ENCODE measurements at regions not wholly inside any gene's neighbourhood (a gene's known extent, or its start where the extent isn't known, plus 50 kb on each side); places are given as distances from the start of the nearest gene placed in this dataset.

DNA sequence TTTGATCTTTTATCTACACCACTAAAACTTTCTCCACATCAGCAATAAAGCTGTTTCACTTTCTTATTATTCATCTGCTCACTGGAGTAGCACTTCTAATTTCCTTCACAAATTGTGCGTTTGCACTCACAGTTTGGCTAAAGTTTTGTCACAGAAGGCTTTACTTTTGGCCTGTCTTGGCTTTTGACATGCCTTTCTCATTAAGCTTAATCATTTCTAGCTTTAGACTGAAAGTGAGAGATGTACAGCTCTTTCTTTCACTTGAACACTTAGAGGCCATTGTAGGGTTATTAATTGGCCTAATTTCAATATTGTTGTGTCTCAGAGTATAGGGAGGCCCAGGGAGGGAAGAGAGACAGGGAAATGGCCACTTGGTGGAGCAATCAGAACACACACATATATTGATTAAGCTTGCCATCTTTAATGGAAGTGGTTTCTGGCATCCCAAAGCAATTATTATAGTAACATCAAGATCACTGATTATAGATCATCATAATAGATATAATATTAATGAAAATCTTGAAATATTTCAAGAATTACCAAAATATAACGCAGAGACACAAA lies 512.5 kb downstream of the ETV1 start:
- no peak for DNase-seq
- TF ChIP-seq, protein P1, sequence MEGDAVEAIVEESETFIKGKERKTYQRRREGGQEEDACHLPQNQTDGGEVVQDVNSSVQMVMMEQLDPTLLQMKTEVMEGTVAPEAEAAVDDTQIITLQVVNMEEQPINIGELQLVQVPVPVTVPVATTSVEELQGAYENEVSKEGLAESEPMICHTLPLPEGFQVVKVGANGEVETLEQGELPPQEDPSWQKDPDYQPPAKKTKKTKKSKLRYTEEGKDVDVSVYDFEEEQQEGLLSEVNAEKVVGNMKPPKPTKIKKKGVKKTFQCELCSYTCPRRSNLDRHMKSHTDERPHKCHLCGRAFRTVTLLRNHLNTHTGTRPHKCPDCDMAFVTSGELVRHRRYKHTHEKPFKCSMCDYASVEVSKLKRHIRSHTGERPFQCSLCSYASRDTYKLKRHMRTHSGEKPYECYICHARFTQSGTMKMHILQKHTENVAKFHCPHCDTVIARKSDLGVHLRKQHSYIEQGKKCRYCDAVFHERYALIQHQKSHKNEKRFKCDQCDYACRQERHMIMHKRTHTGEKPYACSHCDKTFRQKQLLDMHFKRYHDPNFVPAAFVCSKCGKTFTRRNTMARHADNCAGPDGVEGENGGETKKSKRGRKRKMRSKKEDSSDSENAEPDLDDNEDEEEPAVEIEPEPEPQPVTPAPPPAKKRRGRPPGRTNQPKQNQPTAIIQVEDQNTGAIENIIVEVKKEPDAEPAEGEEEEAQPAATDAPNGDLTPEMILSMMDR (IDR thresholded peaks at IDR 0.05; ENCODE audit: unreplicated experiment), result no peak
- H3K9me3 Mint-ChIP-seq (ENCODE audit: low read depth, unreplicated experiment), result no peaks in the 10 kb centered on the region
- H3K27ac Mint-ChIP-seq (ENCODE audit: unreplicated experiment), result no peak overlapping the region
- BruUV-seq (replicated peaks), result no TSS peak
- no peaks in the 10 kb centered on the region for H3K27me3 Mint-ChIP-seq (ENCODE audit: unreplicated experiment)
- CTCF ChIA-PET, result no interaction called here
- intact Hi-C loops (cut with micrococcal nuclease; ENCODE audit: unreplicated experiment), result no loop called here
- H3K36me3 Mint-ChIP-seq (ENCODE audit: insufficient read depth, unreplicated experiment), result no peaks in the 10 kb centered on the region
- H3K4me1 Mint-ChIP-seq (ENCODE audit: low read depth, unreplicated experiment), result no peaks in the 10 kb centered on the region
- no peak overlapping the region for H3K4me3 Mint-ChIP-seq (ENCODE audit: low read depth, unreplicated experiment)

DNA sequence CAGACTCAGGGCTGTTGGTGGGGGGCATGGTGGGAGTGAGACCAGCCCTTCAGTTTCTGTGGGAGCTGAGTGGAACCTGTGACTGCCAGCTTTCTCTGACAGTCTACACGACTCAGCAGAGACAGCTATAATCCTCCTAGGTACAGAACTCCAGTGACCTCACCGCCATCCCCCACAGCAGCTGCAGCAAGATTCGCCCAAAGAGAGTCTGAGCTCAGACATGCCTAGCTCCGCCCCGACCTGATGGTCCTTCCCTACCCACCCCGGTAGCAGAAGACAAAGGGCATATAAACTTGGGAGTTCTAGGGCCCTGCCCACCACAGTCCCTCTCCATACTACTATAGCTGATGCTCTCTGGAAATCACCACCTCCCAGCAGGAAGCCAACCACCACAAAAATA lies 500.1 kb downstream of the ETV1 start:
- no TSS peak for BruUV-seq (replicated peaks)
- Mint-ChIP-seq H3K27me3 (ENCODE audit: unreplicated experiment) (no peaks in the 10 kb centered on the region), H3K9me3 (ENCODE audit: low read depth, unreplicated experiment) (peaks cover 8% of the 10 kb centered on the region), H3K4me3 (ENCODE audit: low read depth, unreplicated experiment) (no peak overlapping the region), H3K4me1 (ENCODE audit: low read depth, unreplicated experiment) (no peaks in the 10 kb centered on the region), H3K36me3 (ENCODE audit: insufficient read depth, unreplicated experiment) (no peaks in the 10 kb centered on the region), H3K27ac (ENCODE audit: unreplicated experiment) (no peak overlapping the region)
- CTCF ChIA-PET, result no interaction called here
- TF ChIP-seq, protein P1 (IDR thresholded peaks at IDR 0.05; ENCODE audit: unreplicated experiment), result no peak
- intact Hi-C loops (cut with micrococcal nuclease; ENCODE audit: unreplicated experiment), result no loop called here
- no peak for DNase-seq

- Mint-ChIP-seq H3K4me1 (ENCODE audit: low read depth, unreplicated experiment) (no peaks in the 10 kb centered on the region), H3K9me3 (ENCODE audit: low read depth, unreplicated experiment) (peaks cover 9% of the 10 kb centered on the region), H3K27me3 (ENCODE audit: unreplicated experiment) (no peaks in the 10 kb centered on the region), H3K4me3 (ENCODE audit: low read depth, unreplicated experiment) (no peak overlapping the region), H3K27ac (ENCODE audit: unreplicated experiment) (no peak overlapping the region), H3K36me3 (ENCODE audit: insufficient read depth, unreplicated experiment) (no peaks in the 10 kb centered on the region)
- no peak for DNase-seq
- no TSS peak for BruUV-seq (replicated peaks)
- CTCF ChIA-PET, result no interaction called here
- intact Hi-C loops (cut with micrococcal nuclease; ENCODE audit: unreplicated experiment), result no loop called here
- TF ChIP-seq, protein P1 (IDR thresholded peaks at IDR 0.05; ENCODE audit: unreplicated experiment), result no peak
Observed at GRCh38 chr7:13496976-13497375, 492.5 kb downstream of the ETV1 start.

- no peak for DNase-seq
- TF ChIP-seq, protein P1 (IDR thresholded peaks at IDR 0.05; ENCODE audit: unreplicated experiment), result no peak
- intact Hi-C loops (cut with micrococcal nuclease; ENCODE audit: unreplicated experiment), result no loop called here
- peaks cover 2% of the 10 kb centered on the region for H3K9me3 Mint-ChIP-seq (ENCODE audit: low read depth, unreplicated experiment)
- no peaks in the 10 kb centered on the region for H3K36me3 Mint-ChIP-seq (ENCODE audit: insufficient read depth, unreplicated experiment)
- no peak overlapping the region for H3K27ac Mint-ChIP-seq (ENCODE audit: unreplicated experiment)
- H3K27me3 Mint-ChIP-seq (ENCODE audit: unreplicated experiment), result no peaks in the 10 kb centered on the region
- no TSS peak for BruUV-seq (replicated peaks)
- no peaks in the 10 kb centered on the region for H3K4me1 Mint-ChIP-seq (ENCODE audit: low read depth, unreplicated experiment)
- no peak overlapping the region for H3K4me3 Mint-ChIP-seq (ENCODE audit: low read depth, unreplicated experiment)
- CTCF ChIA-PET, result interaction anchor here (0.5 kb wide), 1 partner anchor 204 kb away, joined by 4 read pairs; no protein-coding TSS in a partner anchor
Observed at GRCh38 chr7:13508586-13508985, 480.9 kb downstream of the ETV1 start.
